GM12892 (cell line): ENCODE measurements at regions not wholly inside any gene's neighbourhood (a gene's known extent, or its start where the extent isn't known, plus 50 kb on each side); places are given as distances from the start of the nearest gene placed in this dataset.

Experiments used
- POLR2A ChIP-seq: IDR thresholded peaks from 2 replicates; pipeline ENCODE4 v1.6.1; 2011; ENCODE audit warnings: low read depth, low read length, control low read depth
- POLR2AphosphoS5 ChIP-seq: IDR thresholded peaks from 2 replicates; pipeline ENCODE4 v1.6.1; 2011; ENCODE audit warnings: low read depth, low read length, control low read depth

DNA sequence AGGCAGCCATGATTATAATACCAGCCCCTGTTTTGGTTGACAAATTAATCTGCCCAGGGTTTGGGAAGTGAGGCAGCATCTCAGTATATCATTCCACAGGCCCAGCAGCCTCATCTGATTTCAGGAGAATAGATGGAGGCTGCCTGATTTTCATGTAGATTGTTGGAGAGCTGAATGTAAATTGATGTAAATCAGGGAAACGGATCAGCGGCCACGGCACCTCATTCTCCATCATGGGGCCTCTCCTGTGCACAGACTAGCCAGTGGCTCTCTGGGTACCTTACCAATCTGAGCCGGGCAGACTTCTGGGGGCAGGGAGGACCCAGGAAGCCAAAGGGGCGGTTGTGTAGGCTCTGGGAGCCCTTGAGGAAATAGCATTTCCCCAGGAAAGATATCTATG is 63.7 kb upstream of the GSC start:
- no peak for TF ChIP-seq POLR2A
- no peak for TF ChIP-seq POLR2AphosphoS5
